HepG2 (cell line): ENCODE measurements at regions not wholly inside any gene's neighbourhood (a gene's known extent, or its start where the extent isn't known, plus 50 kb on each side); places are given as distances from the start of the nearest gene placed in this dataset.

Experiments used
- ATAC-seq: fragments of 200-7000 bp; cut with Tn5 transposase; 3 replicates; pipeline ENCODE4 v1.9.1; 2020; ENCODE audit warnings: mild to moderate bottlenecking, moderate library complexity
- BruUV-seq: library from RNA; stranded (reverse); fragments of 400-500 nt; replicated peaks from 2 replicates; lab custom pipeline; 2021; lab: Mats Ljungman, UMichigan
- CTCF ChIA-PET: fragments of 300-600 bp; formaldehyde crosslinking; extraction: SDS; loops from one replicate; lab custom pipeline; 2021; ENCODE audit warnings: low total read pairs, inconsistent platforms, low intra/inter-chr PET ratio; lab: Yijun Ruan, JAX
- POLR2A ChIA-PET: fragments of 350-600 bp; sonication (Branson Sonifier 250); formaldehyde crosslinking; loops from one replicate; lab custom pipeline; 2020; ENCODE audit warnings: antibody characterized with exemption, inconsistent platforms; lab: Yijun Ruan, JAX
- DNase-seq: peaks from one replicate; pipeline ENCODE4 v3.0.0-alpha.2; 2015; ENCODE audit warnings: low spot score
- FAIRE-seq: peaks from 3 replicates; lab custom pipeline; 2011; peaks lifted over from hg19 to GRCh38; lab: Jason Lieb, UNC
- H2AFZ ChIP-seq: one replicate; pipeline ENCODE4 v1.6.1; 2011; ENCODE audit warnings: low read length, inconsistent platforms
- H3K27ac ChIP-seq: fragments of 300-600 bp; 3 replicates; pipeline ENCODE4 v1.8.0; 2011; ENCODE audit warnings: mixed run types, mild to moderate bottlenecking, mixed read lengths, low read length, inconsistent platforms; ENCODE audit not compliant: insufficient read depth; ENCODE audit errors: extremely low read length
- H3K27me3 ChIP-seq, 2 experiments: fragments of 200-600 bp in 1 of 2; 2 replicates in 1 of 2; 3 replicates in 1 of 2; pipeline versions ENCODE4 v1.6.0 to v1.8.0; 2011; ENCODE audit warnings: low read length in 2 of 2, mild to moderate bottlenecking in 2 of 2, moderate library complexity in 2 of 2, inconsistent platforms in 1 of 2; ENCODE audit not compliant: insufficient read depth in 2 of 2, control insufficient read depth in 1 of 2
- H3K36me3 ChIP-seq, 2 experiments: fragments of 200-600 bp in 1 of 2; replicated peaks in 1 of 2; 2 replicates in 1 of 2; 3 replicates in 1 of 2; pipeline versions ENCODE4 v1.5.1 to v1.8.0; 2011; ENCODE audit warnings: low read length in 2 of 2, inconsistent platforms in 1 of 2; ENCODE audit not compliant: insufficient read depth in 2 of 2, control insufficient read depth in 1 of 2
- H3K4me1 ChIP-seq: 2 replicates; pipeline ENCODE4 v1.5.1; 2012; ENCODE audit warnings: low read length, inconsistent platforms; ENCODE audit not compliant: insufficient read depth
- H3K4me2 ChIP-seq: 2 replicates; pipeline ENCODE4 v1.6.0; 2011; ENCODE audit warnings: low read depth, low read length, inconsistent platforms
- H3K4me3 ChIP-seq, 3 experiments: fragments of 200-600 bp in 1 of 3; sonication (generic), shearing (Covaris generic) in 1 of 3; replicated peaks in 1 of 3; 2 replicates each; pipeline ENCODE4 v1.5.1; 2011 to 2016; ENCODE audit warnings: low read length in 3 of 3, inconsistent platforms in 2 of 3, low read depth in 2 of 3, mild to moderate bottlenecking in 2 of 3, control low read depth in 1 of 3, mixed read lengths in 1 of 3; ENCODE audit not compliant: insufficient read depth in 1 of 3
- H3K79me2 ChIP-seq: one replicate; pipeline ENCODE4 v1.6.1; 2011; ENCODE audit warnings: low read length, inconsistent platforms; ENCODE audit not compliant: insufficient read depth
- H3K9ac ChIP-seq: 2 replicates; pipeline ENCODE4 v1.6.0; 2011; ENCODE audit warnings: mild to moderate bottlenecking, low read depth, low read length, inconsistent platforms; ENCODE audit not compliant: insufficient read depth
- H3K9me3 ChIP-seq: 2 replicates; pipeline ENCODE4 v1.5.1; 2012; ENCODE audit warnings: mild to moderate bottlenecking, low read length
- H4K20me1 ChIP-seq: 2 replicates; pipeline ENCODE4 v1.6.0; 2011; ENCODE audit warnings: inconsistent platforms, mild to moderate bottlenecking, low read length, moderate library complexity; ENCODE audit not compliant: insufficient read depth
- CBX1 ChIP-seq: IDR thresholded peaks from one replicate; pipeline ENCODE4 v1.6.1; 2016; ENCODE audit warnings: antibody characterized with exemption, low read depth
- FOXP4 ChIP-seq: sonication (generic); formaldehyde crosslinking; IDR thresholded peaks from 2 replicates; pipeline ENCODE4 v1.4.0; 2020; ENCODE audit warnings: missing genetic modification reagents
- GZF1 ChIP-seq: sonication (generic); formaldehyde crosslinking; IDR thresholded peaks from 2 replicates; pipeline ENCODE4 v1.5.1; 2020; ENCODE audit warnings: mild to moderate bottlenecking, missing genetic modification reagents
- MYPOP ChIP-seq: sonication (generic); formaldehyde crosslinking; IDR thresholded peaks from 2 replicates; pipeline ENCODE4 v1.8.1; 2023; ENCODE audit warnings: mild to moderate bottlenecking, moderate library complexity, missing genetic modification reagents
- NFAT5 ChIP-seq: sonication (generic); formaldehyde crosslinking; IDR thresholded peaks from 2 replicates; pipeline ENCODE4 v1.4.0; 2020; ENCODE audit warnings: missing genetic modification reagents
- PRDM15 ChIP-seq: sonication (generic); formaldehyde crosslinking; IDR thresholded peaks from 2 replicates; pipeline ENCODE4 v1.4.0; 2020; ENCODE audit warnings: missing genetic modification reagents
- REPIN1 ChIP-seq: sonication (generic); formaldehyde crosslinking; IDR thresholded peaks from 2 replicates; pipeline ENCODE4 v1.8.0; 2022; ENCODE audit warnings: missing genetic modification reagents, low read depth, mild to moderate bottlenecking, borderline replicate concordance
- TFDP2 ChIP-seq: sonication (generic); formaldehyde crosslinking; IDR thresholded peaks from 2 replicates; pipeline ENCODE4 v1.4.0; 2020; ENCODE audit warnings: missing genetic modification reagents
- ZBTB1 ChIP-seq: sonication (generic); formaldehyde crosslinking; IDR thresholded peaks from 2 replicates; pipeline ENCODE4 v1.4.0; 2020; ENCODE audit warnings: missing genetic modification reagents, borderline replicate concordance
- ZNF598 ChIP-seq: sonication (generic); formaldehyde crosslinking; IDR thresholded peaks from 2 replicates; pipeline ENCODE4 v1.5.1; 2020; ENCODE audit warnings: mild to moderate bottlenecking, missing genetic modification reagents, borderline replicate concordance
- ZNF761 ChIP-seq: sonication (generic); formaldehyde crosslinking; conservative IDR thresholded peaks from 2 replicates; pipeline ENCODE4 v1.4.0; 2020; ENCODE audit warnings: mild to moderate bottlenecking, missing genetic modification reagents
- WGBS: methylation state at CpG from one replicate; pipeline ENCODE4 v1.1.6; 2017; ENCODE audit warnings: low lambda C conversion rate; 5-methylcytosine and 5-hydroxymethylcytosine counted together
- in situ Hi-C: cut with HindIII; loops from 2 replicates; pipeline ENCODE4 v1.10.0; 2017; ENCODE audit warnings: low pct_unique_long_range_greater_than_20kb; ENCODE audit not compliant: extremely low pct_ligation_motif_present
- intact Hi-C: fragments of 100-400 bp; cut with micrococcal nuclease; formaldehyde crosslinking; loops from one replicate; pipeline ENCODE4 v1.10.0; 2022; ENCODE audit not compliant: unreplicated experiment

GRCh38 chr11:33419924-33420323, 162.7 kb downstream of the HIPK3 start:
- ATAC-seq (no peak), FAIRE-seq (no peak), DNase-seq (no peak)
- ChIA-PET CTCF (no interaction called here), POLR2A (no interaction called here)
- H3K4me2 ChIP-seq = no peak overlapping the region
- peaks cover 0 to 5% of the 10 kb centered on the region in 2 experiments; a peak in 1 of 5 replicates for H3K27me3 ChIP-seq
- H4K20me1 ChIP-seq = no peaks in the 10 kb centered on the region
- H3K27ac ChIP-seq = no peak overlapping the region
- in situ Hi-C loops (no loop called here), intact Hi-C loops (no loop called here)
- H3K36me3 ChIP-seq = no peaks in the 10 kb centered on the region
- H3K79me2 ChIP-seq = no peaks in the 10 kb centered on the region
- H3K9ac ChIP-seq = no peak overlapping the region
- H2AFZ ChIP-seq = no peak overlapping the region
- no peaks in the 10 kb centered on the region for H3K9me3 ChIP-seq
- no peaks in the 10 kb centered on the region for H3K4me1 ChIP-seq
- WGBS = 11% methylated on average over 4 of the region's 4 CpGs
- no TSS peak for BruUV-seq
- no peak overlapping the region for H3K4me3 ChIP-seq
- TF ChIP-seq GZF1 (CRISPR knock-in tag) (no peak), ZNF761 (CRISPR knock-in tag) (no peak), CBX1 (no peak), FOXP4 (CRISPR knock-in tag) (no peak), MYPOP (no peak), TFDP2 (CRISPR knock-in tag) (no peak), PRDM15 (CRISPR knock-in tag) (no peak), NFAT5 (CRISPR knock-in tag) (no peak), REPIN1 (CRISPR knock-in tag) (no peak), ZNF598 (CRISPR knock-in tag) (no peak), ZBTB1 (CRISPR knock-in tag) (no peak)
